SK-N-SH (cell line): ENCODE measurements at regions not wholly inside any gene's neighbourhood (a gene's known extent, or its start where the extent isn't known, plus 50 kb on each side); places are given as distances from the start of the nearest gene placed in this dataset.

Experiments used
- CTCF ChIA-PET: fragments of 300-600, 350-600 bp; formaldehyde crosslinking; extraction: SDS; loops from one replicate; lab custom pipeline; 2021; lab: Yijun Ruan, JAX
- POLR2A ChIA-PET: fragments of 350-600 bp; sonication (Branson Sonifier 250); formaldehyde crosslinking; extraction: SDS; loops from one replicate; lab custom pipeline; 2020; ENCODE audit warnings: antibody characterized with exemption, inconsistent platforms; lab: Yijun Ruan, JAX
- DNase-seq: peaks from one replicate; pipeline ENCODE4 v3.0.0; 2012
- H2AFZ ChIP-seq: fragments of 200-600 bp; sonication (generic); 2 replicates; pipeline ENCODE4 v1.8.1; 2016; ENCODE audit warnings: antibody characterized with exemption, mild to moderate bottlenecking, low read depth
- H3F3A ChIP-seq: fragments of 200-600 bp; sonication (generic); replicated peaks from 2 replicates; pipeline ENCODE3; 2016; ENCODE audit warnings: antibody characterized with exemption, mild to moderate bottlenecking; ENCODE audit not compliant: insufficient read depth
- H3K27ac ChIP-seq, 2 experiments: fragments of 200-500 bp in 1 of 2; fragments of 200-600 bp in 1 of 2; sonication (Bioruptor generic) in 1 of 2; sonication (generic), shearing (Covaris generic) in 1 of 2; 2 replicates each; pipeline versions ENCODE4 v1.5.1 to v1.6.1; 2014 to 2016; ENCODE audit warnings: low read depth in 2 of 2, inconsistent platforms in 1 of 2, low read length in 1 of 2, mild to moderate bottlenecking in 1 of 2, mixed read lengths in 1 of 2
- H3K27me3 ChIP-seq: fragments of 200-600 bp; sonication (generic), shearing (Covaris generic); 2 replicates; pipeline ENCODE4 v1.6.1; 2016; ENCODE audit warnings: mixed run types; ENCODE audit not compliant: insufficient read depth
- H3K36me3 ChIP-seq, 2 experiments: fragments of 200-500 bp in 1 of 2; fragments of 200-600 bp in 1 of 2; sonication (Bioruptor generic) in 1 of 2; sonication (generic) in 1 of 2; replicated peaks in 1 of 2; 2 replicates each; pipeline versions ENCODE3 to v1.5.1; 2014 to 2016; ENCODE audit warnings: low read length in 1 of 2, mild to moderate bottlenecking in 1 of 2; ENCODE audit not compliant: insufficient read depth in 2 of 2, control insufficient read depth in 1 of 2
- H3K4me1 ChIP-seq, 2 experiments: fragments of 200-500 bp in 1 of 2; fragments of 200-600 bp in 1 of 2; sonication (Bioruptor generic) in 1 of 2; sonication (generic), shearing (Covaris generic) in 1 of 2; 2 replicates each; pipeline versions ENCODE4 v1.5.1 to v1.6.1; 2014 to 2016; ENCODE audit warnings: low read depth in 1 of 2, low read length in 1 of 2, mixed run types in 1 of 2; ENCODE audit not compliant: insufficient read depth in 2 of 2, control insufficient read depth in 1 of 2
- H3K4me2 ChIP-seq: fragments of 200-600 bp; sonication (generic), shearing (Covaris generic); 2 replicates; pipeline ENCODE4 v1.6.1; 2017; ENCODE audit warnings: mixed run types
- H3K4me3 ChIP-seq, 2 experiments: fragments of 200-500 bp in 1 of 2; fragments of 200-600 bp in 1 of 2; sonication (Bioruptor generic) in 1 of 2; sonication (generic), shearing (Covaris generic) in 1 of 2; 2 replicates each; pipeline versions ENCODE4 v1.5.1 to v1.8.1; 2014 to 2016; ENCODE audit warnings: low read depth in 2 of 2, inconsistent platforms in 1 of 2, low read length in 1 of 2, mild to moderate bottlenecking in 1 of 2, mixed read lengths in 1 of 2, moderate library complexity in 1 of 2
- H3K79me2 ChIP-seq: fragments of 200-600 bp; sonication (generic); 2 replicates; pipeline ENCODE4 v1.8.1; 2017; ENCODE audit warnings: mild to moderate bottlenecking; ENCODE audit not compliant: insufficient read depth
- H3K9ac ChIP-seq: fragments of 200-600 bp; sonication (generic); 2 replicates; pipeline ENCODE4 v1.6.1; 2017; ENCODE audit warnings: mixed run types
- H3K9me2 ChIP-seq: fragments of 200-600 bp; sonication (generic); 2 replicates; pipeline ENCODE4 v1.6.1; 2017; ENCODE audit warnings: mixed run types
- H3K9me3 ChIP-seq: fragments of 200-600 bp; sonication (generic); 2 replicates; pipeline ENCODE4 v1.6.1; 2017; ENCODE audit warnings: mixed run types, mild to moderate bottlenecking, moderate library complexity
- H4K20me1 ChIP-seq: fragments of 200-600 bp; sonication (generic); 2 replicates; pipeline ENCODE4 v1.6.1; 2017; ENCODE audit warnings: mild to moderate bottlenecking, mixed run types; ENCODE audit not compliant: insufficient read depth
- CHD2 ChIP-seq: fragments of 150-350 bp; IDR thresholded peaks from 2 replicates; pipeline ENCODE4 v1.6.1; 2018; ENCODE audit warnings: low read length; ENCODE audit not compliant: partially characterized antibody
- ELF1 ChIP-seq: IDR thresholded peaks from 2 replicates; pipeline ENCODE4 v1.4.0; 2012
- FOXJ3 ChIP-seq: sonication (generic); formaldehyde crosslinking; IDR thresholded peaks from 2 replicates; pipeline ENCODE4 v1.5.1; 2020; ENCODE audit warnings: mild to moderate bottlenecking, missing genetic modification reagents
- FOXM1 ChIP-seq: IDR thresholded peaks from 2 replicates; pipeline ENCODE4 v1.4.0; 2012; ENCODE audit warnings: low read depth, mild to moderate bottlenecking
- MEF2A ChIP-seq: IDR thresholded peaks from 2 replicates; pipeline ENCODE4 v1.4.0; 2012; ENCODE audit warnings: low read depth, borderline replicate concordance
- MXI1 ChIP-seq: IDR thresholded peaks from 2 replicates; pipeline ENCODE4 v1.6.1; 2012; ENCODE audit warnings: mild to moderate bottlenecking, low read depth, low read length, improper control_type of control experiment
- NRF1 ChIP-seq: IDR thresholded peaks from 2 replicates; pipeline ENCODE4 v1.6.1; 2012; ENCODE audit warnings: low read depth, mild to moderate bottlenecking, low read length
- RFX5 ChIP-seq: IDR thresholded peaks from 2 replicates; pipeline ENCODE4 v1.6.1; 2012; ENCODE audit warnings: mild to moderate bottlenecking, improper control_type of control experiment, low read length
- RXRA ChIP-seq: IDR thresholded peaks from 2 replicates; pipeline ENCODE4 v1.4.0; 2012; ENCODE audit warnings: low read depth, mild to moderate bottlenecking, borderline replicate concordance
- SIN3A ChIP-seq: IDR thresholded peaks from 2 replicates; pipeline ENCODE4 v1.6.1; 2012; ENCODE audit warnings: low read depth, mild to moderate bottlenecking, low read length, moderate library complexity, borderline replicate concordance
- TEAD4 ChIP-seq: IDR thresholded peaks from 2 replicates; pipeline ENCODE4 v1.4.0; 2012; ENCODE audit warnings: mild to moderate bottlenecking, borderline replicate concordance; ENCODE audit not compliant: insufficient read depth
- WGBS: methylation state at CpG from one replicate; pipeline ENCODE4 v1.1.6; 2017; ENCODE audit warnings: low lambda C conversion rate; 5-methylcytosine and 5-hydroxymethylcytosine counted together
- TF ChIP-seq, protein P1 (sequence below): fragments of 150-350 bp; IDR thresholded peaks from 2 replicates; pipeline ENCODE4 v1.6.1; 2017; ENCODE audit warnings: antibody characterized with exemption, low read length, low read depth, borderline replicate concordance
- TF ChIP-seq, protein P2 (sequence below): IDR thresholded peaks from 2 replicates; pipeline ENCODE4 v1.4.0; 2012; ENCODE audit warnings: low read depth, borderline replicate concordance

DNA sequence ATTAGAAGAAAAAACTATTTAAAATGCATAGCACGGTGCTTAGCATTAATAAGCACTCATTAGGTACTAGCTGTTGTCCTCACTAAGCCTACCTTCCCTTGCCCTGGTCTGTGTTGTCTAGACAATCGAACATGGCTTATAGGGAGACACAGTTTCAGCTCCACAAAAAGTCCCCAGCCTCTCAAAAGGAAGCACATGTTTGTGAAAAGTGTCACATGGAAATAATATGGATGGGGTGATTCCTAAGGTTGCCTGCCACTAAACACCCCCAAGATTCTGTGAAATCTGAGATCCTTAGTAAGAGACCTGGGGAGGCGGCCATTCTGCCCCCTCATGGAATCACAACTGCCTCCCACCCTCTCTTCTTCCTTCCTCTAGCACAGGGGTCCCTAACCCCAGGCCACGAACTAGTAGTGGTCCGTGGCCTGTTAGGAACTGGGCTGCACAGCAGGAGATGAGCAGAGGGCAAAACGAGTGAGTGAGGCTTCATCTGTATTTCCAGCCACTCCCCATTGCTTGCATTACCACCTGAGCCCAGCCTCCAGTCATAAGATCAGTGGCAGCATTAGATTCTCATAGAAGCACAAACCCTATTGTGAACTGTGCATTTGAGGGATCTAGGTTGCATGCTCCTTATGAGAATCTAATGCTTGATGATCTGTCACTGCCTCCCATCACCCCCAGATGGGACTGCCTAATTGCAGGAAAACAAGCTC is 59.6 kb upstream of the NDUFV2 start:
- Histone ChIP-seq H3K4me3 (no peak overlapping the region), H3K4me1 (no peaks in the 10 kb centered on the region; a peak in 1 of 4 replicates), H2AFZ (no peak overlapping the region), H3K27me3 (no peaks in the 10 kb centered on the region), H3K79me2 (no peaks in the 10 kb centered on the region), H3K4me2 (no peak overlapping the region), H3K27ac (no peak overlapping the region), H4K20me1 (no peaks in the 10 kb centered on the region), H3K9me2 (no peaks in the 10 kb centered on the region), H3K36me3 (no peaks in the 10 kb centered on the region), H3K9me3 (no peaks in the 10 kb centered on the region), H3K9ac (no peak overlapping the region), H3F3A (peaks cover 9% of the 10 kb centered on the region)
- ChIA-PET POLR2A (no interaction called here), CTCF (no interaction called here)
- TF ChIP-seq ELF1 (no peak), FOXM1 (no peak), TEAD4 (no peak), FOXJ3 (CRISPR knock-in tag) (no peak), RFX5 (no peak), MEF2A (no peak), MXI1 (no peak)
- no peak for DNase-seq
- WGBS, result 61% methylated on average over 5 of the region's 6 CpGs

DNA sequence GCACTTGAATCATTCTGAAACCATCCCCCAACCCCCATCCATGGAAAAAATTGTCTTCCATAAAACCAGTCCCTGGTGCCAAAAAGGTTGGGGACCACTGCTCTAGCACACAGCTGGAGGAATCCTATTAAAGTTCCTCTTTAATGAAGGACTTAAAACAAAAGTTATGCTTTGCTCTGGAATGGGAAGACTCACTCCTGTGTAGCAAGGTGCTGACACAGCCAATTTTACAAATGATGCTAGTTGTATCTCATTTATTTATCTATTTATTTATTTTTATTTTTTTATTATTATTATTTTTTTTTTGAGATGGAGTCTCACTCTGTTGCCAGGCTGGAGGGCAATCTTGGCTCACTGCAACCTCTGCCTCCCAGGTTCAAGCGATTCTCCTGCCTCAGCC is 58.9 kb upstream of the NDUFV2 start:
- POLR2A ChIA-PET, result no interaction called here
- CTCF ChIA-PET, result interaction anchor here (0.7 kb wide), 1 partner anchor 573 kb away, joined by 3 read pairs; no protein-coding TSS in a partner anchor
- Histone ChIP-seq H3K4me3 (no peak overlapping the region), H3K9me3 (no peaks in the 10 kb centered on the region), H3K4me1 (no peaks in the 10 kb centered on the region), H3K4me2 (no peak overlapping the region), H3K36me3 (no peaks in the 10 kb centered on the region), H3K9me2 (no peaks in the 10 kb centered on the region), H3K27ac (no peak overlapping the region), H3K9ac (no peak overlapping the region), H3F3A (peaks cover 2% of the 10 kb centered on the region), H3K79me2 (no peaks in the 10 kb centered on the region), H4K20me1 (no peaks in the 10 kb centered on the region), H2AFZ (no peak overlapping the region), H3K27me3 (no peaks in the 10 kb centered on the region)
- TF ChIP-seq RFX5, result no peak
- TF ChIP-seq CHD2, result no peak
- no peak for TF ChIP-seq NRF1
- TF ChIP-seq RXRA, result no peak
- TF ChIP-seq SIN3A, result no peak
- TF ChIP-seq, protein P1, sequence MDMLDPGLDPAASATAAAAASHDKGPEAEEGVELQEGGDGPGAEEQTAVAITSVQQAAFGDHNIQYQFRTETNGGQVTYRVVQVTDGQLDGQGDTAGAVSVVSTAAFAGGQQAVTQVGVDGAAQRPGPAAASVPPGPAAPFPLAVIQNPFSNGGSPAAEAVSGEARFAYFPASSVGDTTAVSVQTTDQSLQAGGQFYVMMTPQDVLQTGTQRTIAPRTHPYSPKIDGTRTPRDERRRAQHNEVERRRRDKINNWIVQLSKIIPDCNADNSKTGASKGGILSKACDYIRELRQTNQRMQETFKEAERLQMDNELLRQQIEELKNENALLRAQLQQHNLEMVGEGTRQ, result no peak
- TF ChIP-seq, protein P2, sequence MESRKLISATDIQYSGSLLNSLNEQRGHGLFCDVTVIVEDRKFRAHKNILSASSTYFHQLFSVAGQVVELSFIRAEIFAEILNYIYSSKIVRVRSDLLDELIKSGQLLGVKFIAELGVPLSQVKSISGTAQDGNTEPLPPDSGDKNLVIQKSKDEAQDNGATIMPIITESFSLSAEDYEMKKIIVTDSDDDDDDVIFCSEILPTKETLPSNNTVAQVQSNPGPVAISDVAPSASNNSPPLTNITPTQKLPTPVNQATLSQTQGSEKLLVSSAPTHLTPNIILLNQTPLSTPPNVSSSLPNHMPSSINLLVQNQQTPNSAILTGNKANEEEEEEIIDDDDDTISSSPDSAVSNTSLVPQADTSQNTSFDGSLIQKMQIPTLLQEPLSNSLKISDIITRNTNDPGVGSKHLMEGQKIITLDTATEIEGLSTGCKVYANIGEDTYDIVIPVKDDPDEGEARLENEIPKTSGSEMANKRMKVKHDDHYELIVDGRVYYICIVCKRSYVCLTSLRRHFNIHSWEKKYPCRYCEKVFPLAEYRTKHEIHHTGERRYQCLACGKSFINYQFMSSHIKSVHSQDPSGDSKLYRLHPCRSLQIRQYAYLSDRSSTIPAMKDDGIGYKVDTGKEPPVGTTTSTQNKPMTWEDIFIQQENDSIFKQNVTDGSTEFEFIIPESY, result no peak
- WGBS, result 92% methylated on average over 1 of the region's 1 CpG
- DNase-seq, result no peak
